Neural cell (in vitro differentiated cells): ENCODE measurements at regions not wholly inside any gene's neighbourhood (a gene's known extent, or its start where the extent isn't known, plus 50 kb on each side); places are given as distances from the start of the nearest gene placed in this dataset.

Experiments used
- H2AFZ ChIP-seq: fragments of 200-600, 300-800 bp; sonication (generic), shearing (Covaris generic); 2 replicates; pipeline ENCODE4 v1.6.0; 2014; ENCODE audit warnings: low read depth, mild to moderate bottlenecking, antibody characterized with exemption, low read length, moderate library complexity
- H3F3A ChIP-seq: fragments of 200-600 bp; shearing (Covaris generic); 2 replicates; pipeline ENCODE4 v1.6.1; 2016; ENCODE audit warnings: mild to moderate bottlenecking, moderate library complexity, mixed read lengths, antibody characterized with exemption, low read length; ENCODE audit not compliant: insufficient read depth, poor library complexity, severe bottlenecking
- H3K27ac ChIP-seq: fragments of 200-600, 300-800 bp; sonication (generic), shearing (Covaris generic); 2 replicates; pipeline ENCODE4 v1.5.1; 2014; ENCODE audit warnings: mild to moderate bottlenecking, low read length, moderate library complexity
- H3K27me3 ChIP-seq: fragments of 300-800, 200-600 bp; sonication (generic), shearing (Covaris generic); 2 replicates; pipeline ENCODE4 v1.6.0; 2014; ENCODE audit warnings: mild to moderate bottlenecking, low read depth, low read length, moderate library complexity; ENCODE audit not compliant: insufficient read depth
- H3K36me3 ChIP-seq: fragments of 300-800, 200-600 bp; sonication (generic), shearing (Covaris generic); 2 replicates; pipeline ENCODE4 v1.5.1; 2014; ENCODE audit warnings: mild to moderate bottlenecking, antibody characterized with exemption, low read length, moderate library complexity; ENCODE audit not compliant: insufficient read depth
- H3K4me2 ChIP-seq: fragments of 300-800, 200-600 bp; sonication (generic), shearing (Covaris generic); 2 replicates; pipeline ENCODE4 v1.6.0; 2014; ENCODE audit warnings: mild to moderate bottlenecking, low read length
- H3K4me3 ChIP-seq: fragments of 300-800, 200-600 bp; sonication (generic), shearing (Covaris generic); 2 replicates; pipeline ENCODE4 v1.5.1; 2014; ENCODE audit warnings: mild to moderate bottlenecking, low read length, moderate library complexity
- H3K79me2 ChIP-seq: fragments of 200-600 bp; shearing (Covaris generic); replicated peaks from 2 replicates; pipeline ENCODE4 v1.6.0; 2014; ENCODE audit warnings: mild to moderate bottlenecking, low read length, moderate library complexity; ENCODE audit not compliant: insufficient read depth
- H3K9ac ChIP-seq: fragments of 300-800, 200-600 bp; sonication (generic), shearing (Covaris generic); 2 replicates; pipeline ENCODE4 v1.6.1; 2016; ENCODE audit warnings: mild to moderate bottlenecking, low read length, mixed read lengths
- H3K9me2 ChIP-seq: fragments of 200-600 bp; shearing (Covaris generic); 2 replicates; pipeline ENCODE4 v1.6.1; 2016; ENCODE audit warnings: mild to moderate bottlenecking, low read length, mixed read lengths; ENCODE audit not compliant: insufficient read depth
- H3K9me3 ChIP-seq: fragments of 200-600, 300-800 bp; sonication (generic), shearing (Covaris generic); 2 replicates; pipeline ENCODE4 v1.6.1; 2016; ENCODE audit warnings: mild to moderate bottlenecking, mixed run types, low read length, moderate library complexity, mixed read lengths
- H4K20me1 ChIP-seq: fragments of 200-600 bp; shearing (Covaris generic); 2 replicates; pipeline ENCODE4 v1.6.1; 2016; ENCODE audit warnings: mild to moderate bottlenecking, mixed run types; ENCODE audit not compliant: insufficient read depth
- CTCF ChIP-seq: fragments of 450-650 bp; IDR thresholded peaks from 2 replicates; pipeline ENCODE4 v1.5.1; 2014; ENCODE audit warnings: antibody characterized with exemption, mild to moderate bottlenecking, moderate library complexity; ENCODE audit not compliant: poor library complexity, severe bottlenecking
- EP300 ChIP-seq: fragments of 450-650 bp; conservative IDR thresholded peaks from 2 replicates; pipeline ENCODE4 v1.6.1; 2014; ENCODE audit warnings: antibody characterized with exemption, mild to moderate bottlenecking, moderate library complexity; ENCODE audit not compliant: poor library complexity, severe bottlenecking
- EZH2 ChIP-seq: fragments of 200-600, 300-800 bp; shearing (Covaris generic), sonication (generic); IDR thresholded peaks from 2 replicates; pipeline ENCODE4 v1.6.1; 2014; ENCODE audit warnings: antibody characterized with exemption, low read length, borderline replicate concordance, mild to moderate bottlenecking; ENCODE audit not compliant: insufficient read depth, poor library complexity, severe bottlenecking
- MXI1 ChIP-seq: fragments of 450-650 bp; conservative IDR thresholded peaks from 2 replicates; pipeline ENCODE4 v1.6.1; 2014; ENCODE audit warnings: antibody characterized with exemption, mild to moderate bottlenecking; ENCODE audit not compliant: poor library complexity, severe bottlenecking
- POLR2AphosphoS5 ChIP-seq: IDR thresholded peaks from 2 replicates; pipeline ENCODE4 v1.6.1; 2012
- RAD21 ChIP-seq: fragments of 450-650 bp; conservative IDR thresholded peaks from 2 replicates; pipeline ENCODE4 v1.6.1; 2014; ENCODE audit warnings: antibody characterized with exemption, mild to moderate bottlenecking, moderate library complexity
- REST ChIP-seq: IDR thresholded peaks from 2 replicates; pipeline ENCODE4 v1.6.1; 2012; ENCODE audit warnings: borderline replicate concordance
- SMC3 ChIP-seq: fragments of 450-650 bp; conservative IDR thresholded peaks from 2 replicates; pipeline ENCODE4 v1.6.1; 2014; ENCODE audit warnings: antibody characterized with exemption, mild to moderate bottlenecking, moderate library complexity; ENCODE audit not compliant: poor library complexity
- TAF1 ChIP-seq: IDR thresholded peaks from 2 replicates; pipeline ENCODE4 v1.6.1; 2012; ENCODE audit warnings: low read depth

- Histone ChIP-seq H3K79me2 (no peaks in the 10 kb centered on the region), H3F3A (no peaks in the 10 kb centered on the region), H3K4me3 (no peak overlapping the region), H3K27ac (no peak overlapping the region), H3K9me2 (no peaks in the 10 kb centered on the region), H3K4me2 (no peak overlapping the region), H4K20me1 (no peaks in the 10 kb centered on the region), H2AFZ (no peak overlapping the region), H3K9me3 (no peaks in the 10 kb centered on the region), H3K27me3 (no peaks in the 10 kb centered on the region), H3K9ac (no peak overlapping the region), H3K36me3 (no peaks in the 10 kb centered on the region)
- no peak for TF ChIP-seq EZH2
- no peak for TF ChIP-seq REST
- TF ChIP-seq TAF1 = no peak
- no peak for TF ChIP-seq MXI1
- TF ChIP-seq RAD21 = no peak
- TF ChIP-seq EP300 = no peak
- TF ChIP-seq POLR2AphosphoS5 = no peak
- no peak for TF ChIP-seq SMC3
- TF ChIP-seq CTCF = no peak
Observed at GRCh38 chr22:47601666-47602065, 839.2 kb downstream of the TBC1D22A start.

- H3K9me3 ChIP-seq = no peaks in the 10 kb centered on the region
Observed at GRCh38 chr22:47600791-47601625, 838.6 kb downstream of the TBC1D22A start.

More at GRCh38 chr22:47600791-47601625, 838.6 kb downstream of the TBC1D22A start:
- H3K27me3 ChIP-seq = no peaks in the 10 kb centered on the region
- TF ChIP-seq TAF1 (no peak), EP300 (no peak), SMC3 (no peak), POLR2AphosphoS5 (no peak), CTCF (no peak), MXI1 (no peak), EZH2 (no peak), RAD21 (no peak), REST (no peak)
- H3K27ac ChIP-seq = no peak overlapping the region
- no peaks in the 10 kb centered on the region for H4K20me1 ChIP-seq
- H3K36me3 ChIP-seq = no peaks in the 10 kb centered on the region
- no peaks in the 10 kb centered on the region for H3F3A ChIP-seq
- no peak overlapping the region for H3K4me2 ChIP-seq
- no peak overlapping the region for H2AFZ ChIP-seq
- no peaks in the 10 kb centered on the region for H3K9me2 ChIP-seq
- H3K9ac ChIP-seq = no peak overlapping the region
- no peaks in the 10 kb centered on the region for H3K79me2 ChIP-seq
- no peak overlapping the region for H3K4me3 ChIP-seq
